H9 (cell line): ENCODE measurements at regions not wholly inside any gene's neighbourhood (a gene's known extent, or its start where the extent isn't known, plus 50 kb on each side); places are given as distances from the start of the nearest gene placed in this dataset.

Experiments
- DNase-seq: peaks from one replicate; pipeline ENCODE4 v3.0.0-alpha.2; 2017
- H2AFZ ChIP-seq: one replicate; pipeline ENCODE4 v1.6.1; 2013; ENCODE audit warnings: mild to moderate bottlenecking, low read length, control low read depth, moderate library complexity
- H2AK5ac ChIP-seq: 2 replicates; pipeline ENCODE4 v1.6.1; 2013; ENCODE audit warnings: low read length, control low read depth, mixed read lengths; ENCODE audit not compliant: insufficient read length
- H2BK120ac ChIP-seq: one replicate; pipeline ENCODE4 v1.6.1; 2013; ENCODE audit warnings: low read depth, mild to moderate bottlenecking, low read length, control low read depth, inconsistent platforms; ENCODE audit not compliant: poor library complexity, severe bottlenecking
- H2BK12ac ChIP-seq: 2 replicates; pipeline ENCODE4 v1.6.1; 2013; ENCODE audit warnings: low read length, control low read depth, mixed read lengths, low read depth; ENCODE audit not compliant: insufficient read length
- H2BK15ac ChIP-seq: 2 replicates; pipeline ENCODE4 v1.6.1; 2013; ENCODE audit warnings: low read depth, low read length, control low read depth
- H2BK20ac ChIP-seq: one replicate; pipeline ENCODE4 v1.6.1; 2013; ENCODE audit warnings: low read depth, mild to moderate bottlenecking, low read length, control low read depth, inconsistent platforms; ENCODE audit not compliant: poor library complexity, severe bottlenecking
- H2BK5ac ChIP-seq: 2 replicates; pipeline ENCODE4 v1.6.1; 2013; ENCODE audit warnings: low read length, control low read depth, mixed read lengths; ENCODE audit not compliant: insufficient read length
- H3K14ac ChIP-seq: 2 replicates; pipeline ENCODE4 v1.6.1; 2013; ENCODE audit warnings: low read length, control low read depth; ENCODE audit not compliant: insufficient read depth
- H3K18ac ChIP-seq: 2 replicates; pipeline ENCODE4 v1.6.1; 2013; ENCODE audit warnings: low read depth, mild to moderate bottlenecking, mixed read lengths, low read length, control low read depth; ENCODE audit not compliant: insufficient read length
- H3K23ac ChIP-seq: 2 replicates; pipeline ENCODE4 v1.6.1; 2013; ENCODE audit warnings: low read length, control low read depth, mixed read lengths, low read depth; ENCODE audit not compliant: insufficient read length
- H3K23me2 ChIP-seq: 2 replicates; pipeline ENCODE4 v1.6.1; 2013; ENCODE audit warnings: low read depth, mild to moderate bottlenecking, mixed read lengths, low read length, control low read depth; ENCODE audit not compliant: insufficient read length, poor library complexity, severe bottlenecking
- H3K27ac ChIP-seq: 2 replicates; pipeline ENCODE4 v1.5.1; 2013; ENCODE audit warnings: low read length, control low read depth, mixed read lengths, low read depth; ENCODE audit not compliant: insufficient read length
- H3K27me3 ChIP-seq: 2 replicates; pipeline ENCODE4 v1.6.1; 2013; ENCODE audit warnings: low read length, control low read depth, inconsistent platforms; ENCODE audit not compliant: insufficient read depth
- H3K4ac ChIP-seq: 2 replicates; pipeline ENCODE4 v1.6.1; 2013; ENCODE audit warnings: low read depth, mild to moderate bottlenecking, control low read depth, inconsistent platforms, low read length, moderate library complexity
- H3K4me1 ChIP-seq: 2 replicates; pipeline ENCODE4 v1.6.1; 2013; ENCODE audit warnings: low read length, control low read depth, inconsistent platforms; ENCODE audit not compliant: insufficient read depth
- H3K4me2 ChIP-seq: 2 replicates; pipeline ENCODE4 v1.6.1; 2013; ENCODE audit warnings: low read length, control low read depth, mixed read lengths; ENCODE audit not compliant: insufficient read length, insufficient read depth
- H3K56ac ChIP-seq: 2 replicates; pipeline ENCODE4 v1.6.1; 2013; ENCODE audit warnings: low read depth, mild to moderate bottlenecking, mixed read lengths, low read length, control low read depth; ENCODE audit not compliant: insufficient read length
- H3K79me1 ChIP-seq: 2 replicates; pipeline ENCODE4 v1.6.1; 2013; ENCODE audit warnings: low read depth, mild to moderate bottlenecking, moderate library complexity, low read length, control low read depth, inconsistent platforms; ENCODE audit not compliant: insufficient read depth, poor library complexity, severe bottlenecking
- H3K79me2 ChIP-seq: 2 replicates; pipeline ENCODE4 v1.6.1; 2013; ENCODE audit warnings: low read length, control low read depth, inconsistent platforms; ENCODE audit not compliant: insufficient read depth
- H3K9ac ChIP-seq: 2 replicates; pipeline ENCODE4 v1.6.1; 2013; ENCODE audit warnings: low read length, control low read depth, mixed read lengths; ENCODE audit not compliant: insufficient read length; ENCODE audit errors: extremely low read depth
- H3K9me3 ChIP-seq: one replicate; pipeline ENCODE4 v1.6.1; 2013; ENCODE audit warnings: low read depth, low read length, inconsistent platforms; ENCODE audit not compliant: control insufficient read depth
- H3T11ph ChIP-seq: one replicate; pipeline ENCODE4 v1.6.1; 2013; ENCODE audit warnings: mild to moderate bottlenecking, low read length, control low read depth, inconsistent platforms
- H4K20me1 ChIP-seq: one replicate; pipeline ENCODE4 v1.6.1; 2013; ENCODE audit not compliant: control insufficient read depth, insufficient read length, insufficient read depth
- H4K5ac ChIP-seq: 2 replicates; pipeline ENCODE4 v1.6.1; 2013; ENCODE audit warnings: low read depth, mild to moderate bottlenecking, mixed read lengths, low read length, control low read depth; ENCODE audit not compliant: insufficient read length
- H4K8ac ChIP-seq: replicated peaks from 2 replicates; pipeline ENCODE4 v1.6.1; 2013; ENCODE audit warnings: low read length, control low read depth, mixed read lengths, low read depth; ENCODE audit not compliant: insufficient read length
- H4K91ac ChIP-seq: 2 replicates; pipeline ENCODE4 v1.6.1; 2013; ENCODE audit warnings: low read depth, mild to moderate bottlenecking, moderate library complexity, mixed read lengths, low read length, control low read depth; ENCODE audit not compliant: insufficient read length
- H3K27ac Mint-ChIP-seq, 3 experiments: 2 replicates in 2 of 3; 3 replicates in 1 of 3; pipeline ENCODE4 v1.8.0; 2020 to 2021; ENCODE audit warnings: mixed read lengths in 3 of 3, mild to moderate bottlenecking in 1 of 3, moderate library complexity in 1 of 3
- H3K27me3 Mint-ChIP-seq: 2 replicates; pipeline ENCODE4 v1.8.0; 2021; ENCODE audit warnings: low read depth, mild to moderate bottlenecking, moderate library complexity, mixed read lengths
- H3K36me3 Mint-ChIP-seq, 3 experiments: 2 replicates in 2 of 3; 3 replicates in 1 of 3; pipeline ENCODE4 v1.8.0; 2020 to 2021; ENCODE audit warnings: low read depth in 3 of 3, mixed read lengths in 3 of 3; ENCODE audit not compliant: insufficient read depth in 1 of 3
- H3K4me1 Mint-ChIP-seq, 2 experiments: 2 replicates each; pipeline ENCODE4 v1.8.0; 2020; ENCODE audit warnings: mixed read lengths in 2 of 2
- H3K4me3 Mint-ChIP-seq, 2 experiments: 2 replicates in 1 of 2; 3 replicates in 1 of 2; pipeline ENCODE4 v1.8.0; 2020 to 2021; ENCODE audit warnings: mild to moderate bottlenecking in 2 of 2, mixed read lengths in 2 of 2, moderate library complexity in 1 of 2
- H3K9me3 Mint-ChIP-seq, 2 experiments: 2 replicates in 1 of 2; 3 replicates in 1 of 2; pipeline ENCODE4 v1.8.0; 2020; ENCODE audit warnings: mild to moderate bottlenecking in 2 of 2, mixed read lengths in 2 of 2, moderate library complexity in 1 of 2
- CTCF ChIP-seq: fragments of 200-600 bp; sonication (generic); conservative IDR thresholded peaks from 3 replicates; pipeline ENCODE4 v1.8.0; 2021; ENCODE audit warnings: antibody characterized with exemption, mild to moderate bottlenecking

DNA sequence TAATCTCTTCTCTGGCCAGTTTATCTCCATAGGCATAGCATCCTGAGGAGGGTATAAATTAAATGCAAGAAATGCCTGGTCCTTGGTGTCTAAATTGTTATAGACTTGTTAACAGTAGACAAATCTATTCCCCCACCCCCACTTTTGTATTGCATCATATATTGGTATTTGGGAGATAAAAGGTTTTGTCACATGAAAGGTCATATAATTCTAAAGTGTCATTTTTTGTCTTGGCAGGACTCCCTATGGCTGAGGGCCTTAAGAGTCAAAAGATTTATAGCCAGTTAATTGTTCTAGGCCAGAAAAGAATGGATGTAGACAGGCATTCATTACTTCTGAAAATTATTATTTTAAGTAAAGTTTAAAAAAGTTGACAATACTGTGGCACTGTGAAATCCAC lies 90.3 kb upstream of the MOCS2 start:
- Histone ChIP-seq H3K14ac (no peak overlapping the region), H3K27me3 (no peaks in the 10 kb centered on the region), H3K9me3 (no peaks in the 10 kb centered on the region), H3K79me2 (no peaks in the 10 kb centered on the region), H2BK5ac (no peak overlapping the region), H3T11ph (no peak overlapping the region), H2BK15ac (no peak overlapping the region), H3K4me1 (no peaks in the 10 kb centered on the region), H3K4ac (no peak overlapping the region), H3K27ac (no peak overlapping the region), H3K79me1 (no peaks in the 10 kb centered on the region), H3K56ac (no peak overlapping the region), H4K5ac (no peak overlapping the region), H4K91ac (no peak overlapping the region), H3K23me2 (no peaks in the 10 kb centered on the region), H3K4me2 (no peak overlapping the region), H2AFZ (no peak overlapping the region), H2BK12ac (no peak overlapping the region), H2BK120ac (no peak overlapping the region), H4K20me1 (no peaks in the 10 kb centered on the region), H3K18ac (no peak overlapping the region), H2BK20ac (no peak overlapping the region), H3K9ac (no peak overlapping the region), H4K8ac (no peak overlapping the region), H3K23ac (no peak overlapping the region), H2AK5ac (no peak overlapping the region)
- no peak for TF ChIP-seq CTCF
- H3K4me3 Mint-ChIP-seq: no peak overlapping the region
- no peaks in the 10 kb centered on the region for H3K4me1 Mint-ChIP-seq
- H3K27ac Mint-ChIP-seq: no peak overlapping the region
- no peaks in the 10 kb centered on the region for H3K27me3 Mint-ChIP-seq
- DNase-seq: no peak
- peaks cover 0 to 4% of the 10 kb centered on the region in 2 experiments; a peak in 2 of 5 replicates for H3K9me3 Mint-ChIP-seq
- no peaks in the 10 kb centered on the region for H3K36me3 Mint-ChIP-seq
